GM19238 (cell line): ENCODE measurements at regions not wholly inside any gene's neighbourhood (a gene's known extent, or its start where the extent isn't known, plus 50 kb on each side); places are given as distances from the start of the nearest gene placed in this dataset.

ENCODE experiments used
- DNase-seq: peaks from one replicate; pipeline ENCODE4 v3.0.0; 2011; ENCODE audit warnings: low spot score; ENCODE audit not compliant: insufficient read length

DNA sequence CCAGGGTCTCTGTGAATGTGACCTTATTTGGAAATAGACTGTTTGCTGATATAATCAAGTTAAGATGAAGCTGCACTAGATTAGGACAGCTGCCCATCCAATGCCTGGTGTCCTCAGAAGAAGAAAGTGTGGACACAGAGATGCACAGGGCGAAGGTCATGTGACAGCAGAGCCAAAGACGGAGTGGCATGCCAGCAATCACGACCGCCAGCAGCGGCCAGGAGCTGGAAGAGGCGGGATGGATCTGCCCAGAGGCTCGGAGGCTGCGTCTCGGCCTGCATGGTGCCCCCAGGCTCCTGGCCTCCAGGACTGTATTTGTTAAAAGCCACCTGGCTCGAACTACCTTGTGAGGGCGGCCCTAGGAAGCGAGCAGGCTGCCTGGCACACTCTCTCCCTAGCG lies 76.5 kb downstream of the RFLNA start:
- DNase-seq = no peak

DNA sequence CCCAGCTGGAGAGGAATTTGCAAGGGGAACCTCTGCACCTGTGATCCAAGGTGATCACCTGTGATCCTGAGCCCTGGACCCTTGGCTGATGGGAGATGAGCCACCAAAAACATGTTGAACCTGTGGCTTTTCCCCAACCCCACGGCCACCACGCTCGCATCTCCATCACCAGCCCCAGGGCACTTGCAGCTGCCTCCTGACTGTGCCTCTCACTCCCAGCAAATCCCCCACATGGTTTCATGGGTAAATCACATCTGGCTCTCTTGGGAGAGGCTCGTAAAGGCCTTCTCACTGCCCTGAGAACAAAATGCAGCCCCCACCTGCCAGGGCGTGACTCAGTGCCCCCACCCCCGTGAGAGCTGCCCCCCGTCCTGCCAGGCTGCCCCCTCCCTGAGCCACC lies 76.0 kb downstream of the RFLNA start:
- DNase-seq = no peak

DNA sequence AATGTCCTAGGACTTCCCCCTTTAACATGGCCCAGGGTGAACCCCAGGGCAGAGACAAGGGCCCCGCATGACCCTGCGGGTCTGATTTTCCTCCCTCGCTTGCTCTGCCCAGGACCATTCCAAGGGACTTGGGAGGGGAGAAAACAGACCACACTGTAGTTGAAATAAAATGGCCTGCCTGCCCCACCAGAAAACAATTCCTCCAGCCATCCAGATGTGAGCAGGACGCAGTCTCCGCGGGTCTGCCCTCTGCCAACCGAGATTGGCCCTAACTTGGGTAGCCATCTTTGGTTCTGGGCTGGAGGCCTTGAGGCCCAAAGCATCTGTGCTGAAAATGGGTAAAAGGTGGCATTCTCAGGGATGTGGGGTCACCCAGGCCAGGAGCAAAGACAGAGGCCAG lies 75.5 kb downstream of the RFLNA start:
- no peak for DNase-seq

DNA sequence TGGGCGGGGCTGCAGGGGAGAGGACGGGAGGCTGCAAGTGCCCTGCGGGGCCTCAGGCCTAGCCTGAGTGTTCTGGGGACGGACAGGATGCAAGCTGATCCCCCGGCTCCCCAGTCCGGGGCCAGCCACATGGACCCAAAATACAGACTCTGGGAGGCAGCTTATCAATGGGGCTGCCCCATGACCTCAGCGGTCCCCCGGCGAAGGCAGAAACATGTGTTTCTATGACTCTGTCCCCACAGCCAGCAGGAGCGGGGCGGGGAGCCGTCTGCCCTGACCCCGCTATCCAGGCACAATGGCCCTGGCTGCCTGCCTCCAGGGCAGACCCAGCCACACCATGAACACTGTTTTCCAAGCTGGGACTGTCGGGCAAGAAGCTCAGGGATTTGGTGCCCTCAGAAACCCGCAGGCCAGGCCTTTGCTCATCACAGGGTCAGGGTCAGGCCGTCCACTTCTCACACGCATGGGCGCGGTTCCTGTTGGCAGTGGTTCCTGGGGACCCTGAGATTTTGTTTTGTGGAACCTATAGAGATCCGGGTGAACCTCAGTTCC lies 75.0 kb downstream of the RFLNA start:
- no peak for DNase-seq

DNA sequence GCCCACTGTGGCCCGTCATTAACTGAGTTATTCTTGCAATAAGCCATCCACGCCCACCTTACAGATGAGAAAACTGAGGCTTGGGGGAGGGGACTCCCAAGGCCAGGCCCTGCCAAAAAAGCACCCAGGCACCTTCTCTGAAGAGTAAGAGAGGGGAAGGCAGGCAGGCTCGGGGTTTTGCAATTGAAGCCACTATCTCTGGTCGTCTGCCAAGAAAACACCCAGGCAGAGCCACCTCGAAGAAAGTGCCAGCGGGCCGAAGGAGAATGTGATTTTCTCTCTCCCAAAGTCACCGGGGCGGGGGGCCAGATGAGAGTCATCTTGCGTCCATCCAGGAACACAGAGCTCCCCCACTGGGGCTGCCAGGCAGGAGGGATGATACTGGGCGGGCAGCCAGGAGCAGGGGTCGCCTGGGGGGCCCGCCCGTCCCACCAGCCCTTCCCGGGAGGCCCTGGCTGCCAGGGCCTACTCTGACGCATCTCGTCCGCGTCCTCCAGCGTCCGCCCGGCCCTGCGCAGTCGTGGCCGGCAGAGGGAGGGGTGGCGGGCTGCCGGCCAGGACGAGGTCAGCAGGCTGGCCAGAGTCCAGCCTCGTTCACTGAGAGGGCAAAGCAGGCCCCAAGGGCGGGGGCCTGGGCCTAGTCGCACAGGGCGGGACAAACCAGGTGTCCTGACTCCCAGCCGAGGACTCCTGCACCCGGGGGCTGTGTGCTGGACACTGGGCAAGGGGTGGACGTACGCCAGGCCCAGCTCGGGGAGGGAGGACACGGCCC lies 74.3 kb downstream of the RFLNA start:
- no peak for DNase-seq

DNA sequence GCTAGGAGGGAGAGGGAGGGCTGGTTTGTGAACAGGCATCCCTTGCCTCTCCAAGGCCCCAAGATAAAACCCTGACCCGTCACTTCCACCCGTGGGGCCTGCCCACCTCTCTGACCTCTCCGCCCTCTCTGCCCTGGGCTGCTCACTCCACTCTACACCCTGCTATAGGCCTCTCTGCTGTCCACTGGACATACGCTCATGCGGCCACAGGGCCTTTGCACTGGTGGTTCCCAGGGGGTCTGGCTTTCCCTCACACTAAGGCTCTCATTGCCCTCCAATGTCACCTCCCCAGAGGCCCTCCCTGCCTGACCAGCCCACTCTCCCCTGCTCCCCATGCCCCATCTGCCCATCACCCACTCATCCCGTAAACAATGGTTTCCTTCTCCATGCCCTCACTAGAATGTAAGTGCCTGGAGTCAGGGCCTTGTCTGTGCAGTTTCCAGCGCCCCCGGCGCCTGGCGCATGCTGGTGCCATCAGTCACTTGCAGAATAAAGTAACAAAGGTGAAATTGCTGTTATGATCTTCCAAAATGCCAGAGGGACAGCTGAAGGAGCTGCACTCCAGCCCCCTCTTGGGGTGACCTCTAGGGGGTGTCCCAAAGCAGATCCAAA lies 73.6 kb downstream of the RFLNA start:
- no peak for DNase-seq

DNA sequence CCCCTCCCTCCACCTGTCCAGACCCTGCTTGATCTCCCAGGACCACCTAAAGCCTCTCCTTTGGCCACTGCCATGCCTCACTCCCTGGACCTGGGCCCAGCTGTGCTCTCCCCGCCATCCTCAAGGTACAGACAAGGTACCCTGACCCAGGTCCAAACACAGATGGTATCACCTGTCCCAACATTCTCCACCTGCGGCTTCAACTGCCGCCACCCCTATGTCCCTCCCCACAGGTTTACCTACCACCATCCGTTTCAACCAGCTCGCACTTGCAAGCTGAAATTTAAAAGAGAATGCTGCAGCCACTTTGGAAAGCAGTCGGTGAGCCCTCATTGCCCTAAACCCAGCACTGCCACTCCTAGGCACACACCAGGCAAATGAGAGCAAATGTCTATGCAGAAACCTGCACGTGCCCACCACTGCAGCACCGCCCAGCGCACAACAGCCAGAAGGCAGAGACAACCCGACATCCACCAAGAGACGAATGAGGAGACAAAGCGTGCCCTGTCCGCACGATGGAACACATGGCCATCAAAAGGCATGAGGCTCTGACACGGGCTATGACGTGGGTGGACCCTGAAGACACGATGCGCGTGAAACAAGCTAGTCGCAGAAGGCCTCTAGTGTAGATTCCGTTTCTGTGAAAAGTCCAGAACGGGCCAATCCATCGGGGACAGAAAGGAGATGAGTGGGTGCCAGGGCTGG lies 71.0 kb downstream of the RFLNA start:
- DNase-seq = no peak
